Stimulated activated CD4-positive, alpha-beta T cell treated with anti-CD3 and anti-CD28 coated beads, TNF-alpha, amount 100 ng/mL, for 24 hours (primary cell): ENCODE measurements at regions not wholly inside any gene's neighbourhood (a gene's known extent, or its start where the extent isn't known, plus 50 kb on each side); places are given as distances from the start of the nearest gene placed in this dataset.

ENCODE experiments used
- DNase-seq, 3 experiments: peaks; one replicate each; pipeline ENCODE4 v3.0.0-alpha.2; 2020; ENCODE audit warnings: low read depth in 3 of 3

GRCh38 chr15:94606286-94606685 lies 374.9 kb downstream of the MCTP2 start:
- DNase-seq: no peak

DNA sequence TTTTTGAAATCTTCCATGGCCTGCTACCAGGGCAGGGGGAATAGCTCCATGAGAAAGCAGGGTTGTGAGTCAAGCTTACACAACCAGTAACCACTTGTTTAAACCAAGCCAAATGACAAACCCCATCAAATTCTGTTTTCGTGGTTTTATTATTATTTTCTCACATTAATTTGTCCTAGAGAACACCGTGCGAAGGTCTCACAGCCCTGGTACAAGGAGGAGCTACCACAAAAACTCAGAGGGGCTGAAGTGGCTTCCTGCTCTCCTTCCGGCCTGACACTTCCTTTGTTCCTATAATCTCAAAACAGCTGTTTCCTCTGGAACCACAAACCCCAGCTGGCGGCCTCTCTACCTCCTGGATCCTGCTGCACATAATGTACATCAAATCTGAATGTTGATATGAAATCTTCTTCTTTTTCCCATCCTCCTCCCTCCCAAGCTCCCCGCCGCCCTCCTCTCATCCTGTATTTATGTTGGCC lies 375.9 kb downstream of the MCTP2 start:
- DNase-seq: no peak

DNA sequence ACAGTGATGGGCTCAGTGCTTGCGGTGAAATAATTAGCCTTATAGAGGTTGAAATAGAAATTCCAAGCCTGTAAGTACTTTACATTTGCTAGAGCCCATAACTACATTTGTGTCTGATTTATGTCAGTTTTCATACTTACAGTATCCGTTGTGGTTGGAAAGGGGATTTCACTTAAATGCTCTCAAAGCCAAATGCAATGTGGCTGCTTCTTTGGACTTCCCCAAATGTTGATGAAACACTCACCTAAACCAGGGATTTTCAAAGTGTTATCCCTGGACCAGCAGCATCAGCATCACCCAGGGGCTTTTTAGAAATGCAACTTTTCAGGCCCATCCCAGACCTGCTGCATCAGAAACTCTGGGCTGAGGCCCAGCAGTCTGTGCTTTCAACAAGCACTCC lies 378.7 kb downstream of the MCTP2 start:
- no peak for DNase-seq

DNA sequence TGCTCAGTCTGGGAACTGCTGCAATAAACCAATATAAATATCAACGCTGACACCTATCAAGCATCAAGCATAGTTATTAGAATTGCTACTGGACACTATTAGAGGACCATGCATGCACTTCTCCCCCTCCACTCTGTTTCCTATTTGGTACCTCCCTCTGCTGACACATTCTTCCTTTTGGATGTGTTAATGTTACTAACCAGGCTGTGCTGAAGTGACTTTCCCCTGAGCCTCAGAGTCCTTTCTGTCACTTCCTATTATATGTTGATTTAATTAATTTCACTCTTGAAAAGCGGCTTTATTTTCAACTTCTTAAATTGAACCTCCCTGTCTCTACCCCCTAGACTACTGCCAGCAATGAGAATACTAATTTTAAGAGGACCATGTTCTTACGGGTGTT lies 379.1 kb downstream of the MCTP2 start:
- no peak for DNase-seq

GRCh38 chr15:94611656-94612055 lies 380.3 kb downstream of the MCTP2 start:
- DNase-seq: no peak

GRCh38 chr15:94615688-94616087 lies 384.3 kb downstream of the MCTP2 start:
- DNase-seq: no peak

GRCh38 chr15:94620632-94621031 lies 389.3 kb downstream of the MCTP2 start:
- DNase-seq: no peak

DNA sequence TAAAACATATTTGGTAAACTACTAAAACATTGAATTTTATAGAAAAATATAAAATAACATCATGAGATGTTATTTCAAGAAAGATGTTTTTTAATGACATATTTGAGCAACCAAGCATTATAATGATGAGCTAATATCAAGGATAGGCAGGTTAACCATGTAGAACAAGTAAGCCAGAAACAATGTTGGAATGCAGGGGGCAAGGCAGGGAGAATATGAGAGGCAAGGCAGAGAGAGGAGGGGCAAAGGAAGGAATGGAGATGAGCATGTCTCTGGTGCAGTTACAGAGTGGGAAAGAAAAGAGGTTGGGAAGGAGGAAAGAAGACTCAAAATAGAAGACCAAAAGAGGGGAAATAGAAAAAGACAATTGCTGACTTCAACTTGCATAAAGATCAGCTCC lies 390.4 kb downstream of the MCTP2 start:
- DNase-seq: no peak

GRCh38 chr15:94626949-94627348 lies 395.6 kb downstream of the MCTP2 start:
- DNase-seq: no peak

DNA sequence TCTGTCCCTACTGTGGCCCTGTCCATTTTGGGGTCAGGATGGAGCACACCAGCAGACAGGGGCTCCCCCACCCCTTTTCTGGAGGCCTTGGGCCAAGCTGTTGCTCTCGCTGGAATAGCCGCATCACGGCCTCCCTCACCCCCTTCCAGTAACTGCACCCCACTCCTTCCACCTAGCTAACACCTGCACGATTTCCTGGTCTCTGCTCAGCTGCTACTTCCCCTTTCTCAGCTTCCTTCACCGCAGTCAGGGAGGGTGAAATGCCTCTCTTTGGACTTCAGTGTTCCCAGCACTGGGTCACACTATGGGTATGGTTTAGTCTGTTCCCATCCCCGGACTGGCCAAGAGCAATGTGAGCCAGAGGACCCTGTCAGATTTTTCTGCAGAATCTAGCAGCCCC lies 400.2 kb downstream of the MCTP2 start:
- no peak for DNase-seq

- no peak for DNase-seq
Measured at GRCh38 chr15:94638183-94638582, 406.8 kb downstream of the MCTP2 start.

GRCh38 chr15:94639701-94640100 lies 408.3 kb downstream of the MCTP2 start:
- DNase-seq: no peak

DNA sequence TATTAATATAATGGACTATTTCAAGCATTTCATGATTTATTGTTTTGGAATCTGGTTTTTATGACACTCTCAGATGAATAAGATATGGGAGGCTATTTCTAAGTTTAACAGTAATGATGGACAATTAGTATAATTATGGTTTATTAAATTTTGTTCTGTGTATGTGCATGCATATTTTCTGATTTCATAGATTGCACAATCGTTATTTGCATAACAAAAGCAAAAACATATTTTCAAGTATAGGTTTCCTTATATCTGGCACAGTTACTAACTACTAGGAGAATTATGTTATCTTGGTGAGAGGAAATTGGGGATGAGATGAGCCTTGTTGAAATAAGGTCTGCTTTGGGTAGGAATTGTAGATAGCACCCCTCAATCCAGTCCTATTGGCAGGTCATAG lies 413.1 kb downstream of the MCTP2 start:
- no peak for DNase-seq

DNA sequence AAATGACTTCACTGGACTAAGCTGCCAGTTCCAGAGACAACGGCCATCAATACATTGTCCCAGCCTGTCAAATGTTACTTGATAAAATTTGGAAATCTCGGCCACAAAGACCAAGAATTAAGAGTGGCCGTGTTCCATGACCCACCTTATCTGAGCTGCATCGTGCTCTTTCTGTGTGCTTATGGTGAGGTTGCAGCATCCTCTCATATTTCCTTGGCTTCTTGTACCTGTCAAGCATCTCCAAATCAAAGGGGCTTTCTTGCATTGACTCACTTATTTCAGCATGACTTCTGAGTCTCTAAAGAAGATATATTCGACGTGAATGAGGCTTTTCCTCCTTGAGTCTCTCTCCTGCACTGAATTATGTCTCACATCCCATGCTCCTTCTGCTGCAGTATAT lies 421.7 kb downstream of the MCTP2 start:
- no peak for DNase-seq

GRCh38 chr15:94655249-94655880 lies 424.0 kb downstream of the MCTP2 start:
- no peak for DNase-seq

DNA sequence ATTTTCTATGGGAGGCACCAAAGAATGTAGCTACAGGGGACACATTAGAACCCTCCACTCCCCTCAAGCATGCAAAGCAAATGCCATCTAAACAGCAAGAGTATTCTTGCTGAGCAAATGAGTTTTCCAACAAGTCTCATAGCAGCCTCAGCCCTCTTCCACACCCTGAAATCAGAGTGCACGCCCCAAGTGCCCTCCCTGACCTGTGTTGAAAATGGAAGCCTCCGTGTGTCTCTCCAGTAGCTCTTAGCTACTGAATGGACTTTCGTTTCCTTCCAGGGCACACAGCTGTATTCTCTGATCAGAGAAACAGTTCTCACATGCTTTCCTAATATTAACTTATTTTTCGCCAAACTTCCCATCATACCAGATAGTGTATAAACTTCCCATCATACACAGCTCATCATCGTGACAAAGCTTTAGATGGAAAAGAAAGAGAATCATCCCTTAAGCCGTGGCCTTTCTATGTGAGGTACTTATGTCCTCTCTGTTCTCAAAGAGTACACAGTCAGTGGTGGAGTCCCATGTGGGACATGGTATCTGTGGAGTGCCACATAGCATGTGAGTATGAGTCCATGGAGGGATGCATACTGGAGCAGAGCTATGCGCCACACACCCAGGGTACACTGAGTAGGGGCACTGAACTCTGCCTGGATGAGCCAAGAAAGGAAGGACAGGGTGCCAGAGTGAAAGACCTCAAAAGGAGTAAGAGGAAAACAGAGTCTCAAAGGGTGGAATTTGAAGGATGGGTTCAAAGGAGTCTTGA lies 434.5 kb downstream of the MCTP2 start:
- DNase-seq: no peak

GRCh38 chr15:94666553-94666952 lies 435.2 kb downstream of the MCTP2 start:
- DNase-seq: no peak

GRCh38 chr15:94667109-94667508 lies 435.7 kb downstream of the MCTP2 start:
- no peak for DNase-seq

GRCh38 chr15:94670438-94671034 lies 439.2 kb downstream of the MCTP2 start:
- DNase-seq: no peak

GRCh38 chr15:94671858-94672532 lies 440.6 kb downstream of the MCTP2 start:
- DNase-seq: no peak

DNA sequence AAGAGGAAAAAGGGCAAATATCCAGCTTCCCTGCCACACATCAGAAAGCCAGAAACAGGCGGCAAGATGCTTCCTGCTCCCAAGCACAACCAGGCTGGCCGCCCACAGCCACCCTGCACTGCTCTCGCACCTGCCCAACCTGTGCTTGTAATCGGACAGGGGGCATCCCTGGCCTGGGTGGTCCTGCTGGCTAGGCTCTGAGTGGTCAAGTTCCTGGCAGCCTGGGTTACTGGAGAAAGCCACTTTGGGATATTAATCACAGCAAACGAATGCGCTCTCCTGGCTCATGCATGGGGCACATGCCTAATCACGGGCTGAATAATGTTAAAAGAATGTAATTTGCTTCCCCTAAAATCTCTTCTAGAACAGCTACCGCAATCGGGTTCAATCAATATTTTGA lies 442.4 kb downstream of the MCTP2 start:
- no peak for DNase-seq

DNA sequence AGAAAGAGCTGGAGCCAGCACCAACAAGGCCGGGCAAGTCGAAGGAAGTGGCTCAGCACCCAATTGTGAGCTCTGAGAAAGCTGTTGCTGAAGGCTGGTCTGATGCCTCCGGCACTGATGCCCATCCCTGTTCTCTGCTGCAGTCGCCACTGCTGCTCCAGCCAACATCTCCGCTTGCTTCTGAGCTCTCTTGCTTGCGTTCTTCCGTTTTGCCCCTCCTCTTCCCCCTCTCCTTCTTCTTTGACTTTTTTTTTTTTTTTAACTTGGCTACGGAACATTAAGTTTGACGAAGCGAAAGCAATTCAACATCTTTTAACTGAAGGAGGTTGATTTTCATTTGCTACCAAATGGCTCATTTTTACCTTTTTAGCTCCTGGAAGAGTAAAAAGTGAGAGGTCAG lies 442.9 kb downstream of the MCTP2 start:
- no peak for DNase-seq
